H1 (cell line): ENCODE measurements at regions not wholly inside any gene's neighbourhood (a gene's known extent, or its start where the extent isn't known, plus 50 kb on each side); places are given as distances from the start of the nearest gene placed in this dataset.
A peak's percentile ranks its signal among the peaks of the same experiment; 100 is the strongest.

ENCODE experiments used
- CTCF ChIA-PET: fragments of 300-600 bp; sonication (Branson Sonifier 250); formaldehyde crosslinking; loops from one replicate; lab custom pipeline; 2021; ENCODE audit not compliant: partially characterized antibody; lab: Charles Lee
- POLR2A ChIA-PET: fragments of 300-600 bp; sonication (Branson Sonifier 250); formaldehyde crosslinking; loops from one replicate; lab custom pipeline; 2021; ENCODE audit warnings: inconsistent platforms; ENCODE audit not compliant: partially characterized antibody; lab: Charles Lee
- DNase-seq, 2 experiments: peaks; one replicate each; pipeline versions ENCODE4 v3.0.0 to v3.0.0-alpha.2; 2010 to 2022; ENCODE audit warnings: low spot score in 2 of 2, low read depth in 1 of 2, mixed read lengths in 1 of 2
- FAIRE-seq: peaks from 2 replicates; lab custom pipeline; 2011; peaks lifted over from hg19 to GRCh38; lab: Jason Lieb, UNC
- H2AFZ ChIP-seq: 2 replicates; pipeline ENCODE4 v1.8.1; 2012; ENCODE audit warnings: low read length, inconsistent platforms
- H2AK5ac ChIP-seq: 2 replicates; pipeline ENCODE4 v1.6.1; 2013; ENCODE audit warnings: low read depth, low read length
- H2BK120ac ChIP-seq: replicated peaks from 2 replicates; pipeline ENCODE3; 2013; ENCODE audit warnings: low read depth, low read length, inconsistent platforms
- H2BK12ac ChIP-seq: 2 replicates; pipeline ENCODE4 v1.6.1; 2013; ENCODE audit warnings: low read depth, low read length
- H2BK15ac ChIP-seq: 2 replicates; pipeline ENCODE4 v1.6.1; 2013; ENCODE audit warnings: low read length
- H2BK20ac ChIP-seq: 2 replicates; pipeline ENCODE4 v1.6.1; 2013; ENCODE audit warnings: low read length
- H2BK5ac ChIP-seq: 2 replicates; pipeline ENCODE4 v1.6.1; 2013; ENCODE audit warnings: low read depth, low read length
- H3K14ac ChIP-seq: 2 replicates; pipeline ENCODE4 v1.6.1; 2013; ENCODE audit warnings: inconsistent platforms; ENCODE audit not compliant: insufficient read length
- H3K18ac ChIP-seq: 2 replicates; pipeline ENCODE4 v1.6.1; 2013; ENCODE audit warnings: low read length; ENCODE audit errors: extremely low read depth
- H3K23ac ChIP-seq: 2 replicates; pipeline ENCODE4 v1.6.1; 2013; ENCODE audit warnings: inconsistent platforms; ENCODE audit not compliant: insufficient read length
- H3K23me2 ChIP-seq: 2 replicates; pipeline ENCODE4 v1.6.1; 2013; ENCODE audit warnings: low read depth, low read length
- H3K27ac ChIP-seq: 2 replicates; pipeline ENCODE4 v1.6.1; 2011; ENCODE audit warnings: low read depth, low read length, inconsistent platforms
- H3K27me3 ChIP-seq, 4 experiments: replicated peaks in 1 of 4; 1 replicate in 1 of 4; 2 replicates in 3 of 4; pipeline versions ENCODE4 v1.6.1 to v1.8.1; 2011 to 2013; ENCODE audit warnings: low read length in 3 of 4, mild to moderate bottlenecking in 3 of 4, inconsistent platforms in 2 of 4, mixed read lengths in 2 of 4, moderate library complexity in 1 of 4; ENCODE audit not compliant: control insufficient read depth in 3 of 4, insufficient read depth in 3 of 4; ENCODE audit errors: extremely low read depth in 1 of 4
- H3K36me3 ChIP-seq, 4 experiments: 2 replicates each; pipeline versions ENCODE4 v1.6.1 to v1.8.1; 2011 to 2013; ENCODE audit warnings: mild to moderate bottlenecking in 4 of 4, low read length in 3 of 4, moderate library complexity in 2 of 4, control low read depth in 1 of 4, inconsistent platforms in 1 of 4; ENCODE audit not compliant: insufficient read depth in 4 of 4, control insufficient read depth in 2 of 4
- H3K4ac ChIP-seq: replicated peaks from 2 replicates; pipeline ENCODE3; 2013; ENCODE audit warnings: low read length, low read depth, mixed read lengths, inconsistent platforms; ENCODE audit not compliant: insufficient read length
- H3K4me1 ChIP-seq, 4 experiments: replicated peaks in 1 of 4; 1 replicate in 1 of 4; 2 replicates in 3 of 4; pipeline versions ENCODE4 v1.6.1 to v1.8.1; 2011 to 2013; ENCODE audit warnings: low read length in 3 of 4, inconsistent platforms in 2 of 4, mixed read lengths in 1 of 4; ENCODE audit not compliant: insufficient read depth in 4 of 4, control insufficient read depth in 3 of 4
- H3K4me2 ChIP-seq, 2 experiments: 2 replicates each; pipeline versions ENCODE4 v1.6.1 to v1.8.1; 2011 to 2013; ENCODE audit warnings: low read depth in 2 of 2, low read length in 2 of 2, control low read depth in 1 of 2, inconsistent platforms in 1 of 2, mild to moderate bottlenecking in 1 of 2; ENCODE audit not compliant: insufficient read depth in 1 of 2
- H3K4me3 ChIP-seq, 4 experiments: fragments of 200-600, 300-600 bp in 1 of 4; sonication (generic), shearing (Covaris generic), sonication (Bioruptor Twin) in 1 of 4; 2 replicates each; pipeline versions ENCODE4 v1.5.1 to v1.8.1; 2011 to 2016; ENCODE audit warnings: low read length in 4 of 4, low read depth in 3 of 4, control low read depth in 2 of 4, inconsistent platforms in 2 of 4, mild to moderate bottlenecking in 2 of 4, mixed read lengths in 1 of 4, moderate library complexity in 1 of 4; ENCODE audit not compliant: insufficient read depth in 2 of 4; ENCODE audit errors: extremely low read depth in 1 of 4
- H3K56ac ChIP-seq: replicated peaks from 2 replicates; pipeline ENCODE3; 2013; ENCODE audit warnings: low read depth, mild to moderate bottlenecking, mixed read lengths, low read length, inconsistent platforms; ENCODE audit not compliant: insufficient read length
- H3K79me1 ChIP-seq: 2 replicates; pipeline ENCODE4 v1.6.1; 2013; ENCODE audit warnings: low read depth, low read length, control low read depth
- H3K79me2 ChIP-seq, 2 experiments: 2 replicates each; pipeline versions ENCODE4 v1.6.1 to v1.8.1; 2012 to 2013; ENCODE audit warnings: low read length in 2 of 2, mild to moderate bottlenecking in 2 of 2, inconsistent platforms in 1 of 2; ENCODE audit not compliant: insufficient read depth in 2 of 2, control insufficient read depth in 1 of 2
- H3K9ac ChIP-seq, 4 experiments: replicated peaks in 1 of 4; 1 replicate in 1 of 4; 2 replicates in 3 of 4; pipeline versions ENCODE4 v1.6.1 to v1.8.1; 2011 to 2013; ENCODE audit warnings: low read depth in 3 of 4, low read length in 3 of 4, control low read depth in 2 of 4, mild to moderate bottlenecking in 2 of 4, moderate library complexity in 2 of 4, inconsistent platforms in 1 of 4; ENCODE audit errors: extremely low read depth in 1 of 4
- H3K9me3 ChIP-seq, 2 experiments: 2 replicates each; pipeline versions ENCODE4 v1.6.1 to v1.8.1; 2012 to 2013; ENCODE audit warnings: mild to moderate bottlenecking in 2 of 2, moderate library complexity in 2 of 2, control low read depth in 1 of 2, inconsistent platforms in 1 of 2, low read depth in 1 of 2, low read length in 1 of 2, mixed read lengths in 1 of 2; ENCODE audit not compliant: insufficient read depth in 2 of 2
- H4K20me1 ChIP-seq, 2 experiments: replicated peaks in 1 of 2; 2 replicates each; pipeline versions ENCODE3 to v1.8.1; 2011 to 2013; ENCODE audit warnings: inconsistent platforms in 2 of 2, low read length in 2 of 2, mild to moderate bottlenecking in 1 of 2; ENCODE audit not compliant: insufficient read depth in 2 of 2, control insufficient read depth in 1 of 2
- H4K5ac ChIP-seq: 2 replicates; pipeline ENCODE4 v1.6.1; 2013; ENCODE audit warnings: low read length, low read depth, mixed read lengths, inconsistent platforms; ENCODE audit not compliant: insufficient read length
- H4K8ac ChIP-seq: 2 replicates; pipeline ENCODE4 v1.8.0; 2013; ENCODE audit warnings: mild to moderate bottlenecking, moderate library complexity, low read length, inconsistent platforms; ENCODE audit not compliant: insufficient read depth; ENCODE audit errors: extremely low read depth
- H4K91ac ChIP-seq: replicated peaks from 2 replicates; pipeline ENCODE3; 2013; ENCODE audit warnings: low read length, mixed read lengths, inconsistent platforms; ENCODE audit not compliant: insufficient read length
- ASH2L ChIP-seq: fragments of 200-600, 300-600 bp; sonication (generic); IDR thresholded peaks from one replicate; pipeline ENCODE4 v1.7.1; 2017; ENCODE audit warnings: low read length
- CBX5 ChIP-seq: fragments of 300-800, 300-1000 bp; sonication (generic); IDR thresholded peaks from 2 replicates; pipeline ENCODE4 v1.7.1; 2016; ENCODE audit warnings: antibody characterized with exemption, low read length, low read depth
- CBX8 ChIP-seq: fragments of 300-800, 300-1000 bp; sonication (generic); IDR thresholded peaks from 2 replicates; pipeline ENCODE4 v1.7.1; 2016; ENCODE audit warnings: low read depth, low read length, borderline replicate concordance
- CHD2 ChIP-seq: IDR thresholded peaks from 2 replicates; pipeline ENCODE4 v1.6.1; 2012; ENCODE audit warnings: low read length, improper control_type of control experiment
- CREB1 ChIP-seq: IDR thresholded peaks from 2 replicates; pipeline ENCODE4 v1.6.1; 2012; ENCODE audit warnings: inconsistent platforms
- MAFK ChIP-seq: IDR thresholded peaks from 2 replicates; pipeline ENCODE4 v1.6.1; 2012; ENCODE audit warnings: low read depth, mild to moderate bottlenecking, improper control_type of control experiment, low read length
- POLR2A ChIP-seq, 2 experiments: IDR thresholded peaks; 1 replicate in 1 of 2; 2 replicates in 1 of 2; pipeline ENCODE4 v1.6.1; 2011; ENCODE audit warnings: low read depth in 2 of 2, low read length in 2 of 2, mild to moderate bottlenecking in 2 of 2; ENCODE audit errors: control extremely low read depth in 1 of 2
- POLR2AphosphoS5 ChIP-seq: IDR thresholded peaks from 2 replicates; pipeline ENCODE4 v1.6.1; 2011; ENCODE audit warnings: low read depth, low read length
- SP1 ChIP-seq: IDR thresholded peaks from 2 replicates; pipeline ENCODE4 v1.6.1; 2011; ENCODE audit warnings: low read depth, low read length
- WGBS, 2 experiments: shearing (Covaris generic) in 1 of 2; methylation state at CpG; one replicate each; pipeline versions ENCODE4 v1.1.6 to v1.1.7; 2013 to 2015; ENCODE audit warnings: low lambda C conversion rate in 2 of 2, mixed read lengths in 2 of 2, inconsistent platforms in 1 of 2, low coverage in 1 of 2, missing lambda C conversion rate in 1 of 2; ENCODE audit not compliant: insufficient replicate concordance in 2 of 2, insufficient coverage in 1 of 2, insufficient read length in 1 of 2; ENCODE audit errors: extremely low coverage in 1 of 2, missing lambda C conversion rate in 1 of 2; 5-methylcytosine and 5-hydroxymethylcytosine counted together
- TF ChIP-seq, protein P1 (sequence below): IDR thresholded peaks from 2 replicates; pipeline ENCODE4 v1.6.1; 2012; ENCODE audit warnings: inconsistent platforms
- TF ChIP-seq, protein P2 (sequence below): IDR thresholded peaks from 2 replicates; pipeline ENCODE4 v1.6.1; 2012; ENCODE audit warnings: inconsistent platforms

DNA sequence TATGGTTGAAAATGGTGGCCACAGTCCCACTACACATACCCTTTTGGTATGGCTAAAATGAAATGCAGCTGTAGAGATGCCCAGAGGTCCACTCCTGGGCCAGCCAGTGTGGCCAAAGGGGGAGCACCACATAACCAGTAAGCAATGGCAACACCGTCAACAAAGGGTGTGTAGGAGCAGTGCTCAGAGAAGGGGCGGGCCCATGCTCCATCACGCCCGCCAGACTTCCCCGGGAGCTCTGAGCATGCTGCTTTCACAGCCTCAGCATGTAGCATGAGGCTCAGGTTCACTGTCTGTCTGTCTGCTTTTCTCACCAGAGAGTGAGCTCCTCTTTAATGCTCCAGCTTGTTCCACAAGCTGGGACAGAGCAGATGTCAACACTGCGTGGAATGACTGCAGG is 537.6 kb downstream of the MATN1 start:
- H4K8ac ChIP-seq = no peak overlapping the region
- no peak overlapping the region for H2BK20ac ChIP-seq
- H3K9me3 ChIP-seq = no peaks in the 10 kb centered on the region
- no peak overlapping the region for H3K4me3 ChIP-seq
- H4K20me1 ChIP-seq = no peaks in the 10 kb centered on the region
- H3K9ac ChIP-seq = no peak overlapping the region
- no peak overlapping the region for H2AK5ac ChIP-seq
- no peak overlapping the region for H3K4ac ChIP-seq
- ChIA-PET POLR2A (no interaction called here), CTCF (interaction anchor here (1.1 to 1.2 kb wide), 2 partner anchors 47 to 171 kb away, joined by 3 read pairs; no protein-coding TSS in a partner anchor)
- no peak overlapping the region for H2AFZ ChIP-seq
- H2BK12ac ChIP-seq = no peak overlapping the region
- DNase-seq (peak in 1 of 2 experiments; percentile 29), FAIRE-seq (no peak)
- H3K14ac ChIP-seq = no peak overlapping the region
- no peaks in the 10 kb centered on the region; a peak in 1 of 7 replicates for H3K4me1 ChIP-seq
- no peaks in the 10 kb centered on the region; a peak in 1 of 7 replicates for H3K27me3 ChIP-seq
- H3K18ac ChIP-seq = no peak overlapping the region
- H3K79me1 ChIP-seq = no peaks in the 10 kb centered on the region; the same call in 1 of the 2 replicates
- no peak overlapping the region for H3K56ac ChIP-seq
- H4K91ac ChIP-seq = no peak overlapping the region
- H3K36me3 ChIP-seq = no peaks in the 10 kb centered on the region
- H3K23me2 ChIP-seq = peaks cover 2% of the 10 kb centered on the region; the same call in 1 of the 2 replicates
- no peak overlapping the region for H3K27ac ChIP-seq
- H2BK15ac ChIP-seq = no peak overlapping the region
- TF ChIP-seq POLR2AphosphoS5 = no peak
- TF ChIP-seq SP1 = no peak
- TF ChIP-seq CHD2 = no peak
- TF ChIP-seq MAFK = no peak
- no peak for TF ChIP-seq CBX5
- no peak for TF ChIP-seq POLR2A (IDR thresholded peaks at IDR 0.05; ENCODE audit: control extremely low read depth in 1 of 2, low read depth in 2 of 2, low read length in 2 of 2)
- TF ChIP-seq, protein P1, sequence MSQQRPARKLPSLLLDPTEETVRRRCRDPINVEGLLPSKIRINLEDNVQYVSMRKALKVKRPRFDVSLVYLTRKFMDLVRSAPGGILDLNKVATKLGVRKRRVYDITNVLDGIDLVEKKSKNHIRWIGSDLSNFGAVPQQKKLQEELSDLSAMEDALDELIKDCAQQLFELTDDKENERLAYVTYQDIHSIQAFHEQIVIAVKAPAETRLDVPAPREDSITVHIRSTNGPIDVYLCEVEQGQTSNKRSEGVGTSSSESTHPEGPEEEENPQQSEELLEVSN = no peak
- TF ChIP-seq, protein P2, sequence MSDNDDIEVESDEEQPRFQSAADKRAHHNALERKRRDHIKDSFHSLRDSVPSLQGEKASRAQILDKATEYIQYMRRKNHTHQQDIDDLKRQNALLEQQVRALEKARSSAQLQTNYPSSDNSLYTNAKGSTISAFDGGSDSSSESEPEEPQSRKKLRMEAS = no peak
- TF ChIP-seq CREB1 = no peak
- TF ChIP-seq CBX8 = no peak
- TF ChIP-seq ASH2L = no peak
- H2BK120ac ChIP-seq = no peak overlapping the region
- WGBS, 2 experiments = 84% methylated on average over 6 of the region's 6 CpGs; no CpG with 5 or more reads in 1 of the 2 experiments
- no peaks in the 10 kb centered on the region for H3K79me2 ChIP-seq
- H2BK5ac ChIP-seq = no peak overlapping the region
- H3K4me2 ChIP-seq = no peak overlapping the region
- H4K5ac ChIP-seq = no peak overlapping the region
- H3K23ac ChIP-seq = no peak overlapping the region
